RWPE1 (cell line): ENCODE measurements at regions not wholly inside any gene's neighbourhood (a gene's known extent, or its start where the extent isn't known, plus 50 kb on each side); places are given as distances from the start of the nearest gene placed in this dataset.

Source experiments
- CTCF ChIA-PET: fragments of 350-600 bp; sonication (Branson Sonifier 250); formaldehyde crosslinking; extraction: SDS; loops from one replicate; lab custom pipeline; 2021; lab: Yijun Ruan, JAX
- POLR2A ChIA-PET: fragments of 400-600 bp; formaldehyde crosslinking; extraction: SDS; loops from one replicate; lab custom pipeline; 2020; ENCODE audit warnings: antibody characterized with exemption; ENCODE audit not compliant: low non-redundant PET; lab: Yijun Ruan, JAX
- DNase-seq: peaks from one replicate; pipeline ENCODE4 v3.0.0; 2012; ENCODE audit warnings: low spot score
- H3K27ac ChIP-seq: fragments of 450-650 bp; 2 replicates; pipeline ENCODE4 v1.5.1; 2017
- CTCF ChIP-seq: fragments of 450-650 bp; conservative IDR thresholded peaks from 2 replicates; pipeline ENCODE4 v1.5.1; 2017; ENCODE audit warnings: low read depth, mild to moderate bottlenecking

- H3K27ac ChIP-seq = no peak overlapping the region
- ChIA-PET CTCF (no interaction called here), POLR2A (no interaction called here)
- DNase-seq = no peak
- no peak for TF ChIP-seq CTCF
Observed at GRCh38 chr2:128435576-128436478, 117.2 kb upstream of the HS6ST1 start.

DNA sequence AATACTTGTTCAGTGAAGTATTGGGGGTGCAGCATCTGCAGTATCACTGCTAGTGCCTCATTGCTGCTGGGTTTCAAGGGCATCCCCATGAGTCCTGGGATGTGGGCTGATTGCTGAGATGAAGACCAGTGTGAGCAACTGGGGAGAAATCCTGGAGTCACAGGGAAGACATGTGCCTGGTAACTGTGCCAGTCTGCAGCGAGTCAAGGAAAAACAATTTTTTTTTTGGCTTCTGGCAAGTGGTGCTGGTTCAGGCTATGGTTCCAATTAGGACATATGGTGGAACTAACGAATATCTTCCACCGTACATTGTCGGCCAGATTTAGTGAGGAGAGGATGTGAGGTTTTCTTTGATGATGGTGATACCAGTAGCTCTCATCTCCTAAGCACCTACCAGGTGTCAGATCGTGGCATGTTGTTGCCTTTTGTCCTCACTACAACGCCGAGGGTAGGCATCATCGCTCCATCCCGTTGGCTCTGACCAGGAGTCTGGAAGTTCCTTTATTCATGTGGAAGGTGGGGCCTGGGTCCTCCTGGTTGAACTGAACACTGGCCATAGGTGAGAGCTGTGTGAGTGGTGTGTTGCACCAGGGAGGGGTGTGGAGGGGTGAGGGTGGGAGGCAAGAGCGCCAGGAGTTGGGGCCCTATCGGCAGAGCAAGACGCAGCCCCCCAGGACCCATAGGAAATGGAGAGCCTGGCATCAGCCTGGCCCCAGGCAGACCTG lies 118.0 kb upstream of the HS6ST1 start:
- ChIA-PET POLR2A (no interaction called here), CTCF (no interaction called here)
- H3K27ac ChIP-seq = no peak overlapping the region
- TF ChIP-seq CTCF = no peak
- no peak for DNase-seq

DNA sequence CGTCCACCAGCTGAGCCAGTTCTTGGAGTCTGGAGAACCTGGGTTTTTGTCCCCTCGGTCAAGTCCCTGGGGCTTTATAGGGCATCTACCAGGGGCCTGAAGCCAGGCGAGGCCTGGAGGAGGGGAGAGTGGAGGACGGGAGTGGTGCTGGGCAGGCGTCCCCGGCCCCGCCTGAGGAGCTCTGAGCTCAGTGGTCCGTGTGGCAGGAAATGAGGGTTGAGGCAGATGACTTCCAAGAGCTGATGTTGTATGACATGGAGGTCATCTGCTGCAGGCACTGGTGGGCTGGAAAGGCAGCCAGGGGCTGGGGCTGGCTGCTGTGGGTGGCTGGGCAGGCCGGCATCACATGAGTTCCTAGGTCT lies 118.5 kb upstream of the HS6ST1 start:
- H3K27ac ChIP-seq = no peak overlapping the region
- CTCF ChIA-PET = no interaction called here
- POLR2A ChIA-PET = no interaction called here
- DNase-seq = no peak
- no peak for TF ChIP-seq CTCF

DNA sequence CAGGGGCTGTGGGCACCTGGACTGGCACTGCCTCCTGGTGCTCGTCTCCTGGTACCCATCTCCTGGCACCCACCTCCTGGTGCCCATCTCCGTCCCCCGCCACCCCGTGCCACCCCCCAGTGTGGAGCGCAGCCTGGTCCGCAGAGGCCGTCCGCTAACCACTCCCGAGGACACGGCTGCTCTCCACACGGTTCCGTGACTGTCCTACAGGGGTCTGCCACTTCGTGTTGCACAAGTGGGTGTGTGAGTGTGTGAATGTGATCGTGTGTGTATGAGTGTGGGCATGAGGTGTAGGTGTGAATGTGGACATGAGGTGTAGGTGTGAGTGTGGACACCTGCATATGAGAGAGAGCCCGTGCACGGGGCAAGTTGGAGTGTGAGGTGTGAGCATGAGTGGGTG lies 119.4 kb upstream of the HS6ST1 start:
- H3K27ac ChIP-seq = no peak overlapping the region
- ChIA-PET CTCF (interaction anchor here (0.5 kb wide), 1 partner anchor 22 kb away, joined by 8 read pairs; no protein-coding TSS in a partner anchor), POLR2A (no interaction called here)
- no peak for TF ChIP-seq CTCF
- DNase-seq = no peak

- TF ChIP-seq CTCF = no peak
- ChIA-PET CTCF (interaction anchor here (0.5 to 0.6 kb wide), 3 partner anchors 22 to 1313 kb away, joined by 3 to 8 read pairs (median 3); no protein-coding TSS in a partner anchor), POLR2A (no interaction called here)
- no peak for DNase-seq
- no peak overlapping the region for H3K27ac ChIP-seq
Observed at GRCh38 chr2:128438586-128438985, 119.9 kb upstream of the HS6ST1 start.

GRCh38 chr2:128439031-128439790 lies 120.5 kb upstream of the HS6ST1 start:
- TF ChIP-seq CTCF = no peak
- CTCF ChIA-PET = interaction anchor here (0.6 to 0.7 kb wide), 3 partner anchors 34 to 1313 kb away, joined by 3 read pairs; no protein-coding TSS in a partner anchor
- H3K27ac ChIP-seq = no peak overlapping the region
- POLR2A ChIA-PET = no interaction called here
- DNase-seq = no peak
